ENCODE measurements at regions not wholly inside any gene's neighbourhood (a gene's known extent, or its start where the extent isn't known, plus 50 kb on each side); places are given as distances from the start of the nearest gene placed in this dataset.

- H2AFZ ChIP-seq (ENCODE audit: low read length): no peak overlapping the region
- H4K20me1 ChIP-seq (ENCODE audit: insufficient read depth, low read length): no peaks in the 10 kb centered on the region
- H3K36me3 ChIP-seq (ENCODE audit: insufficient read depth, low read length): no peaks in the 10 kb centered on the region
- no peak overlapping the region for H3K27ac ChIP-seq (ENCODE audit: low read depth, low read length)
- no peak overlapping the region for H3K4me2 ChIP-seq (ENCODE audit: insufficient read depth, low read length)
- no peaks in the 10 kb centered on the region for H3K4me1 ChIP-seq (ENCODE audit: insufficient read depth, low read length)
- DNase-seq (ENCODE audit: insufficient read length, low spot score, missing footprints): no peak
- H3K27me3 ChIP-seq (ENCODE audit: insufficient read depth, low read length): no peaks in the 10 kb centered on the region
- H3K4me3 ChIP-seq (ENCODE audit: insufficient read depth, low read length): no peak overlapping the region
- no peaks in the 10 kb centered on the region for H3K79me2 ChIP-seq (ENCODE audit: insufficient read depth, low read length)
- no peak for TF ChIP-seq CTCF (IDR thresholded peaks at IDR 0.05; ENCODE audit: extremely low read depth, low read depth, low read length)
- no peaks in the 10 kb centered on the region for H3K9me3 ChIP-seq (ENCODE audit: low read depth, low read length)
Measured at GRCh38 chr4:159823743-159824142, 720.9 kb downstream of the RAPGEF2 start.

- H3K4me2 ChIP-seq (ENCODE audit: insufficient read depth, low read length): no peak overlapping the region
- H3K36me3 ChIP-seq (ENCODE audit: insufficient read depth, low read length): no peaks in the 10 kb centered on the region
- H3K9me3 ChIP-seq (ENCODE audit: low read depth, low read length): peaks cover 2% of the 10 kb centered on the region
Measured at GRCh38 chr4:159828687-159829086, 725.8 kb downstream of the RAPGEF2 start.

GRCh38 chr4:159829184-159829583 lies 726.3 kb downstream of the RAPGEF2 start:
- H3K27me3 ChIP-seq (ENCODE audit: insufficient read depth, low read length): no peaks in the 10 kb centered on the region
- H4K20me1 ChIP-seq (ENCODE audit: insufficient read depth, low read length): no peaks in the 10 kb centered on the region
- TF ChIP-seq CTCF (IDR thresholded peaks at IDR 0.05; ENCODE audit: extremely low read depth, low read depth, low read length): no peak
- no peak overlapping the region for H3K4me3 ChIP-seq (ENCODE audit: insufficient read depth, low read length)
- H2AFZ ChIP-seq (ENCODE audit: low read length): no peak overlapping the region
- H3K4me1 ChIP-seq (ENCODE audit: insufficient read depth, low read length): no peaks in the 10 kb centered on the region
- H3K36me3 ChIP-seq (ENCODE audit: insufficient read depth, low read length): no peaks in the 10 kb centered on the region
- H3K79me2 ChIP-seq (ENCODE audit: insufficient read depth, low read length): no peaks in the 10 kb centered on the region
- no peak overlapping the region for H3K4me2 ChIP-seq (ENCODE audit: insufficient read depth, low read length)
- DNase-seq (ENCODE audit: insufficient read length, low spot score, missing footprints): no peak
- no peak overlapping the region for H3K27ac ChIP-seq (ENCODE audit: low read depth, low read length)
- H3K9me3 ChIP-seq (ENCODE audit: low read depth, low read length): peaks cover 2% of the 10 kb centered on the region

More at GRCh38 chr4:159828687-159829086, 725.8 kb downstream of the RAPGEF2 start:
- Histone ChIP-seq H3K4me3 (ENCODE audit: insufficient read depth, low read length) (no peak overlapping the region), H2AFZ (ENCODE audit: low read length) (no peak overlapping the region), H3K27me3 (ENCODE audit: insufficient read depth, low read length) (no peaks in the 10 kb centered on the region), H3K79me2 (ENCODE audit: insufficient read depth, low read length) (no peaks in the 10 kb centered on the region), H4K20me1 (ENCODE audit: insufficient read depth, low read length) (no peaks in the 10 kb centered on the region), H3K4me1 (ENCODE audit: insufficient read depth, low read length) (no peaks in the 10 kb centered on the region), H3K27ac (ENCODE audit: low read depth, low read length) (no peak overlapping the region)
- DNase-seq (ENCODE audit: insufficient read length, low spot score, missing footprints): no peak
- no peak for TF ChIP-seq CTCF (IDR thresholded peaks at IDR 0.05; ENCODE audit: extremely low read depth, low read depth, low read length)

GRCh38 chr4:159837071-159837470 lies 734.2 kb downstream of the RAPGEF2 start:
- Histone ChIP-seq H3K27ac (ENCODE audit: low read depth, low read length) (no peak overlapping the region), H3K79me2 (ENCODE audit: insufficient read depth, low read length) (no peaks in the 10 kb centered on the region), H4K20me1 (ENCODE audit: insufficient read depth, low read length) (no peaks in the 10 kb centered on the region), H2AFZ (ENCODE audit: low read length) (no peak overlapping the region), H3K27me3 (ENCODE audit: insufficient read depth, low read length) (no peaks in the 10 kb centered on the region), H3K4me3 (ENCODE audit: insufficient read depth, low read length) (no peak overlapping the region), H3K4me1 (ENCODE audit: insufficient read depth, low read length) (no peaks in the 10 kb centered on the region), H3K4me2 (ENCODE audit: insufficient read depth, low read length) (no peak overlapping the region), H3K36me3 (ENCODE audit: insufficient read depth, low read length) (no peaks in the 10 kb centered on the region), H3K9me3 (ENCODE audit: low read depth, low read length) (no peaks in the 10 kb centered on the region)
- TF ChIP-seq CTCF (IDR thresholded peaks at IDR 0.05; ENCODE audit: extremely low read depth, low read depth, low read length): no peak
- DNase-seq (ENCODE audit: insufficient read length, low spot score, missing footprints): no peak
